CD4-positive, alpha-beta T cell (primary cell): ENCODE measurements at regions not wholly inside any gene's neighbourhood (a gene's known extent, or its start where the extent isn't known, plus 50 kb on each side); places are given as distances from the start of the nearest gene placed in this dataset.
A peak's percentile ranks its signal among the peaks of the same experiment; 100 is the strongest.

ENCODE experiments used
- ATAC-seq: fragments of 200-7000 bp; cut with Tn5 transposase; one replicate; pipeline ENCODE4 v1.10.0; 2022; ENCODE audit warnings: mild to moderate bottlenecking; ENCODE audit not compliant: poor library complexity
- CTCF ChIA-PET: fragments of 350-600 bp; sonication (Branson Sonifier 250); formaldehyde crosslinking; loops from one replicate; lab custom pipeline; 2021; ENCODE audit warnings: antibody characterized with exemption, inconsistent platforms; lab: Charles Lee
- POLR2A ChIA-PET: fragments of 350-600 bp; sonication (Branson Sonifier 250); formaldehyde crosslinking; loops from one replicate; lab custom pipeline; 2021; ENCODE audit warnings: antibody characterized with exemption, inconsistent platforms; lab: Charles Lee
- DNase-seq, 14 experiments: peaks; one replicate each; pipeline ENCODE4 v3.0.0-alpha.2; 2013 to 2020; ENCODE audit warnings: mixed read lengths in 2 of 14
- H3K27ac ChIP-seq, 2 donors: one replicate each; pipeline versions ENCODE4 v1.5.1 to v1.7.0; 2013; ENCODE audit warnings: low read length in 2 of 2, low read depth in 1 of 2, mild to moderate bottlenecking in 1 of 2
- H3K27me3 ChIP-seq, 2 experiments: 1 replicate in 1 of 2; 2 replicates in 1 of 2; pipeline versions ENCODE4 v1.6.1 to v1.7.0; 2013; ENCODE audit warnings: low read length in 2 of 2, control low read depth in 1 of 2, mild to moderate bottlenecking in 1 of 2, moderate library complexity in 1 of 2; ENCODE audit not compliant: insufficient read depth in 2 of 2, control insufficient read depth in 1 of 2
- H3K36me3 ChIP-seq: one replicate; pipeline ENCODE4 v1.6.1; 2013; ENCODE audit warnings: low read length, control low read depth; ENCODE audit not compliant: insufficient read depth
- H3K4me1 ChIP-seq: one replicate; pipeline ENCODE4 v1.6.1; 2013; ENCODE audit warnings: low read length, control low read depth; ENCODE audit not compliant: insufficient read depth
- H3K4me3 ChIP-seq: one replicate; pipeline ENCODE4 v1.5.1; 2013; ENCODE audit warnings: mild to moderate bottlenecking, low read length, moderate library complexity
- H3K9me3 ChIP-seq, 2 experiments: 1 replicate in 1 of 2; 2 replicates in 1 of 2; pipeline versions ENCODE4 v1.6.1 to v1.7.0; 2013; ENCODE audit warnings: low read length in 2 of 2, mild to moderate bottlenecking in 2 of 2, control low read depth in 1 of 2, moderate library complexity in 1 of 2; ENCODE audit not compliant: control insufficient read depth in 1 of 2, insufficient read depth in 1 of 2
- H3K27ac Mint-ChIP-seq: one replicate; pipeline ENCODE4 v1.8.0; 2020; ENCODE audit warnings: mixed read lengths
- H3K27me3 Mint-ChIP-seq: one replicate; pipeline ENCODE4 v1.8.0; 2021; ENCODE audit warnings: mixed read lengths
- H3K36me3 Mint-ChIP-seq: one replicate; pipeline ENCODE4 v1.8.0; 2021; ENCODE audit warnings: low read depth, mixed read lengths
- H3K4me1 Mint-ChIP-seq: one replicate; pipeline ENCODE4 v1.8.0; 2021; ENCODE audit warnings: low read depth, mixed read lengths
- H3K4me3 Mint-ChIP-seq: one replicate; pipeline ENCODE4 v1.8.0; 2020; ENCODE audit warnings: mild to moderate bottlenecking, mixed read lengths
- H3K9me3 Mint-ChIP-seq: one replicate; pipeline ENCODE4 v1.8.0; 2020; ENCODE audit warnings: mixed read lengths
- intact Hi-C, 2 experiments: fragments of 100-400 bp; cut with DNase I in 1 of 2; cut with micrococcal nuclease in 1 of 2; formaldehyde crosslinking; loops; one replicate each; pipeline versions ENCODE4 v1.15.1 to v1.9.0; 2023 to 2025; cut with DNase I, micrococcal nuclease
- TF ChIP-seq, protein P1 (sequence below): fragments of 200-600 bp; IDR thresholded peaks from one replicate; pipeline ENCODE4 v1.8.0; 2022; ENCODE audit warnings: antibody characterized with exemption, mild to moderate bottlenecking

DNA sequence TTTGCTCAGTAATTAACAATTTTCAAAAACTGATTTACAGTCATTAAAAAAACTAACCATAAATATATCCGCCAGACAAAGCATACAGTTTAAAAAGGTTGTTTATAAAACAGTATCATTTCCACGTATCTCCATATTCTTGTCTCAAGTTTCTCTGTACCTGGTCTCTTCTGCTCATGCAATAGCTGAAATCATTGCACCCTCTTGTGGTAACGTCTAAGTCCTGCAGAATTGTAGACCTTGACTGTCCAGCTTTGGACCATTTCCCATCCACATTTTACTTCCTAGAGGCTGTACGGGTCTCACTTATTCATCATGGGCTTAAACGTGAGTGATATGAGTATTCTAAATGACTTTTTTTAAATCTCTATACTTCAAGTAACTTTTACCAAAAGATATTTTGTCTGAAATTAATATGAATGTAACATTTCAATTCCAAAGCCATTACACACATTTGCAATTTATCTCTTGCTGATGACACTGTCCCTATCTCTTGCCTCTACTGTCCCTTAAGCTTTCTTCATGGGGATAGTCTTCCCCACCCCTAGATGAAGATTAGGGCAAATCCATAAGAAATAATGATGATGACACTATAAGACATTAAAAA is 118.5 kb downstream of the BTC start:
- peaks cover 3% of the 10 kb centered on the region for H3K4me1 Mint-ChIP-seq
- peak; percentile 69 for ATAC-seq
- no peak overlapping the region for H3K4me3 Mint-ChIP-seq
- Histone ChIP-seq H3K4me3 (no peak overlapping the region), H3K9me3 (no peaks in the 10 kb centered on the region), H3K27ac (no peak overlapping the region), H3K36me3 (no peaks in the 10 kb centered on the region), H3K4me1 (no peaks in the 10 kb centered on the region), H3K27me3 (no peaks in the 10 kb centered on the region)
- H3K36me3 Mint-ChIP-seq, result no peaks in the 10 kb centered on the region
- H3K27me3 Mint-ChIP-seq, result peaks cover 5% of the 10 kb centered on the region
- no peaks in the 10 kb centered on the region for H3K9me3 Mint-ChIP-seq
- TF ChIP-seq, protein P1, sequence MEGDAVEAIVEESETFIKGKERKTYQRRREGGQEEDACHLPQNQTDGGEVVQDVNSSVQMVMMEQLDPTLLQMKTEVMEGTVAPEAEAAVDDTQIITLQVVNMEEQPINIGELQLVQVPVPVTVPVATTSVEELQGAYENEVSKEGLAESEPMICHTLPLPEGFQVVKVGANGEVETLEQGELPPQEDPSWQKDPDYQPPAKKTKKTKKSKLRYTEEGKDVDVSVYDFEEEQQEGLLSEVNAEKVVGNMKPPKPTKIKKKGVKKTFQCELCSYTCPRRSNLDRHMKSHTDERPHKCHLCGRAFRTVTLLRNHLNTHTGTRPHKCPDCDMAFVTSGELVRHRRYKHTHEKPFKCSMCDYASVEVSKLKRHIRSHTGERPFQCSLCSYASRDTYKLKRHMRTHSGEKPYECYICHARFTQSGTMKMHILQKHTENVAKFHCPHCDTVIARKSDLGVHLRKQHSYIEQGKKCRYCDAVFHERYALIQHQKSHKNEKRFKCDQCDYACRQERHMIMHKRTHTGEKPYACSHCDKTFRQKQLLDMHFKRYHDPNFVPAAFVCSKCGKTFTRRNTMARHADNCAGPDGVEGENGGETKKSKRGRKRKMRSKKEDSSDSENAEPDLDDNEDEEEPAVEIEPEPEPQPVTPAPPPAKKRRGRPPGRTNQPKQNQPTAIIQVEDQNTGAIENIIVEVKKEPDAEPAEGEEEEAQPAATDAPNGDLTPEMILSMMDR, result peak; percentile 64
- peak in 4 of 14 experiments; percentile 4 to 58 (median 43) for DNase-seq
- ChIA-PET POLR2A (no interaction called here), CTCF (interaction anchor here (0.6 to 2.1 kb wide), 4 partner anchors 10 to 447 kb away, joined by 3 to 4 read pairs (median 4); no protein-coding TSS in a partner anchor)
- intact Hi-C loops, result loop anchor here in 1 of 2 experiments (1.0 kb wide), 1 partner anchor 298 kb away; no protein-coding TSS in a partner anchor
- no peak overlapping the region for H3K27ac Mint-ChIP-seq

DNA sequence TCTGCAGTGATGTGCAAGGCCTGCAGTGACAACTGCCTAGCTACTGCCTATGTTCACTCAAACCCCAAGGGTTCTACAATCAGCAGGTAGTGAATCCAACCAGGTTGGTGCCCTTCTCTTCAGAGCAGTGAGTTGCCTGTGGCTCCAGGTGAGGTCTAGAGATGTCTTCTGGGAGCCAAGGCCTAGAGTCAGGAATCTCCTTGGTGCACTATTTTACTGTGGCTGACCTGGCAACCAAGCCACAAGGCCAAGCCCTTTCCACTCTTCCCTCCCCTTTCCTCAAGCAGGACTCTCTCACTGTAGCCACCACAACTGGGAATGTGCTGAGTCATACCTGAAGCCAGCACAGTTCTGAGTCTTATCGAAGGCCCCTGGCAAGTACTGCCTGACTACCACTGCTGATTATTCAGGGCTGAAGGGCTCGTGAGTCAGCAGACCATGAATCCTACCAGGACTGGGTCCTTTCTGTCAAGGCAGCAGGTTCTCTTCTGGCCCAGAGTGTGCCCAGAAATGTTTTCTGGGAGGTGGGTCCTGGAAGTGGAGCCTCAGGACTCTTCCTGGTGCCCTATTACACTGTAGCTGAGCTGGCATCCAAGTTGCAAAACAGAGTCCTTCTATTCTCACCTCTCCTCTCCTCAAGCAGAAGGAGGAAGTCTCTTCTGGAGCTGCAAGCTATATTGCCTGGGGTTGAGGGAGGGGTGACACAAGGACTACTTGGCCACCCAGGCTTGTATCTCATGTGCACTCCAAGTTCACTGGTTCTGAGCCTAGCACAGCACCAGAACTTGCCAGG is 111.6 kb downstream of the BTC start:
- no peak overlapping the region for H3K4me3 Mint-ChIP-seq
- no peaks in the 10 kb centered on the region for H3K27me3 ChIP-seq
- H3K27me3 Mint-ChIP-seq, result peaks cover 30% of the 10 kb centered on the region
- H3K36me3 ChIP-seq, result no peaks in the 10 kb centered on the region
- no peak overlapping the region for H3K4me3 ChIP-seq
- POLR2A ChIA-PET, result no interaction called here
- no peaks in the 10 kb centered on the region for H3K36me3 Mint-ChIP-seq
- DNase-seq, result no peak
- H3K27ac ChIP-seq, result no peak overlapping the region
- no peak for ATAC-seq
- no peaks in the 10 kb centered on the region for H3K9me3 ChIP-seq
- intact Hi-C loops, result no loop called here
- TF ChIP-seq, protein P1, result no peak
- H3K4me1 Mint-ChIP-seq, result no peaks in the 10 kb centered on the region
- CTCF ChIA-PET, result no interaction called here
- H3K27ac Mint-ChIP-seq, result no peak overlapping the region
- H3K9me3 Mint-ChIP-seq, result no peaks in the 10 kb centered on the region
- H3K4me1 ChIP-seq, result no peaks in the 10 kb centered on the region

DNA sequence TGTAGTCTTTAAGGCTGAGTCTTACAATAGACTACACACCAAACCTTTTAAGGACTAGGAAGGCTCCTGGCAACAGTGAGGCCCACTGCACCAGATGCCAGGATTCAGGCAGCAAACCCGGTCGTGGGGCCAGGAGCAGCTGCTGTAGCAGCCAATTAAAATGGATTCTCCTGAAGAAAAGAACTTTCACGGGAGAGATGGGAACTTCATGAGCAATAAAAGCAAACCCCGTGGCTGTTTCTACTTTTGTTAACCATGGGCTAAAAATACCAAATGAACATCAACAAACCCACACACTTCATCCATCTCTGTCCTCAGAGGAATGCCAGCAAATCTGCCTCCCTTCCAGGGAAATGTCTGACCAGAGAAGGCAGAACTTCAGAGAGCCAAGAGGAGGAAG is 101.4 kb downstream of the BTC start:
- POLR2A ChIA-PET, result no interaction called here
- Histone ChIP-seq H3K9me3 (no peaks in the 10 kb centered on the region), H3K4me3 (no peak overlapping the region), H3K36me3 (no peaks in the 10 kb centered on the region), H3K4me1 (no peaks in the 10 kb centered on the region), H3K27me3 (peaks cover 0 to 6% of the 10 kb centered on the region in 2 experiments), H3K27ac (no peak overlapping the region)
- H3K27me3 Mint-ChIP-seq, result peaks cover 11% of the 10 kb centered on the region
- H3K4me1 Mint-ChIP-seq, result no peaks in the 10 kb centered on the region
- H3K9me3 Mint-ChIP-seq, result no peaks in the 10 kb centered on the region
- intact Hi-C loops, result no loop called here
- ATAC-seq (no peak), DNase-seq (no peak)
- no peaks in the 10 kb centered on the region for H3K36me3 Mint-ChIP-seq
- TF ChIP-seq, protein P1, result no peak
- no peak overlapping the region for H3K4me3 Mint-ChIP-seq
- CTCF ChIA-PET, result no interaction called here
- no peak overlapping the region for H3K27ac Mint-ChIP-seq
